Stimulated activated CD8-positive, alpha-beta memory T cell treated with anti-CD3 and anti-CD28 coated beads, Interleukin-4, amount 100 ng/mL, for 48 hours (primary cell): ENCODE measurements at regions not wholly inside any gene's neighbourhood (a gene's known extent, or its start where the extent isn't known, plus 50 kb on each side); places are given as distances from the start of the nearest gene placed in this dataset.

Experiments used
- DNase-seq: peaks from one replicate; pipeline ENCODE4 v3.0.0-alpha.2; 2020

- DNase-seq = no peak
Measured at GRCh38 chr2:146173934-146174333, 1654.0 kb upstream of the ZEB2 start.

- no peak for DNase-seq
Measured at GRCh38 chr2:146161256-146161882, 1641.5 kb upstream of the ZEB2 start.

- no peak for DNase-seq
Measured at GRCh38 chr2:146158072-146158674, 1638.3 kb upstream of the ZEB2 start.

- no peak for DNase-seq
Measured at GRCh38 chr2:146147448-146148012, 1627.6 kb upstream of the ZEB2 start.

- DNase-seq = no peak
Measured at GRCh38 chr2:146143971-146144370, 1624.1 kb upstream of the ZEB2 start.

GRCh38 chr2:146138820-146139219 lies 1618.9 kb upstream of the ZEB2 start:
- DNase-seq = no peak

GRCh38 chr2:146135245-146135644 lies 1615.3 kb upstream of the ZEB2 start:
- DNase-seq = no peak

- no peak for DNase-seq
Measured at GRCh38 chr2:146131785-146132184, 1611.9 kb upstream of the ZEB2 start.

GRCh38 chr2:146131048-146131447 lies 1611.1 kb upstream of the ZEB2 start:
- no peak for DNase-seq

GRCh38 chr2:146130290-146130689 lies 1610.4 kb upstream of the ZEB2 start:
- no peak for DNase-seq

- DNase-seq = no peak
Measured at GRCh38 chr2:146129231-146129630, 1609.3 kb upstream of the ZEB2 start.

GRCh38 chr2:146128216-146128615 lies 1608.3 kb upstream of the ZEB2 start:
- no peak for DNase-seq

GRCh38 chr2:146125551-146125950 lies 1605.6 kb upstream of the ZEB2 start:
- no peak for DNase-seq

GRCh38 chr2:146124741-146125140 lies 1604.8 kb upstream of the ZEB2 start:
- no peak for DNase-seq

- DNase-seq = no peak
Measured at GRCh38 chr2:146123714-146124113, 1603.8 kb upstream of the ZEB2 start.

- DNase-seq = no peak
Measured at GRCh38 chr2:146123256-146123655, 1603.3 kb upstream of the ZEB2 start.

GRCh38 chr2:146119586-146119985 lies 1599.7 kb upstream of the ZEB2 start:
- no peak for DNase-seq

GRCh38 chr2:146108993-146109392 lies 1589.1 kb upstream of the ZEB2 start:
- DNase-seq = no peak

GRCh38 chr2:146094185-146094584 lies 1574.3 kb upstream of the ZEB2 start:
- no peak for DNase-seq

GRCh38 chr2:146081459-146081858 lies 1561.5 kb upstream of the ZEB2 start:
- no peak for DNase-seq

- no peak for DNase-seq
Measured at GRCh38 chr2:146080925-146081324, 1561.0 kb upstream of the ZEB2 start.

GRCh38 chr2:146079216-146079615 lies 1559.3 kb upstream of the ZEB2 start:
- no peak for DNase-seq

- DNase-seq = no peak
Measured at GRCh38 chr2:146077156-146077555, 1557.2 kb upstream of the ZEB2 start.

- no peak for DNase-seq
Measured at GRCh38 chr2:146068051-146068450, 1548.1 kb upstream of the ZEB2 start.

GRCh38 chr2:146048141-146048540 lies 1528.2 kb upstream of the ZEB2 start:
- no peak for DNase-seq
